GM18520 (cell line): ENCODE measurements at regions not wholly inside any gene's neighbourhood (a gene's known extent, or its start where the extent isn't known, plus 50 kb on each side); places are given as distances from the start of the nearest gene placed in this dataset.

ENCODE experiments used
- ATAC-seq: cut with Tn5 transposase; IDR thresholded peaks from one replicate; pipeline ENCODE4 v1.9.1; 2021; ENCODE audit not compliant: unreplicated experiment

DNA sequence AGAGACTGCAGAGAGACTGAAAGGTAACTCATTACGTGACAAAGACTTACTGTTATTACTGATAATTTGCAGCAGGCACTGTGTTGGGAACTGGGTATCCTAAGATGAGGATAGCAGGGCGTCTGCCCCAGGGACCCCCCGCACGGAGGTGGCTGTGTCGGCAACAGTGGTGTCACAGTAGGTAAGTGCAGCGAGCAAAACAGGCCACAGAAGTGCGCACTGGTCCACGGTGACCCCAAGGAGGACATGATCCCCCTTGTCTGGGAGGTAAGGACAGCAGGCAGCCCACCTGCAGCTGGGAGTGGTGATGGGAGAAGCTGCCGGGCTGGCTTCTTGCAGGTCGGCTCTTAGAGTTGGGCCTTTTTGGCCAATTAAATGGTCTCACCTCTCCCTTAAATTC lies 82.9 kb downstream of the FAM43A start:
- no peak for ATAC-seq

GRCh38 chr3:194769020-194769643 lies 83.4 kb downstream of the FAM43A start:
- peak; percentile 83 for ATAC-seq

DNA sequence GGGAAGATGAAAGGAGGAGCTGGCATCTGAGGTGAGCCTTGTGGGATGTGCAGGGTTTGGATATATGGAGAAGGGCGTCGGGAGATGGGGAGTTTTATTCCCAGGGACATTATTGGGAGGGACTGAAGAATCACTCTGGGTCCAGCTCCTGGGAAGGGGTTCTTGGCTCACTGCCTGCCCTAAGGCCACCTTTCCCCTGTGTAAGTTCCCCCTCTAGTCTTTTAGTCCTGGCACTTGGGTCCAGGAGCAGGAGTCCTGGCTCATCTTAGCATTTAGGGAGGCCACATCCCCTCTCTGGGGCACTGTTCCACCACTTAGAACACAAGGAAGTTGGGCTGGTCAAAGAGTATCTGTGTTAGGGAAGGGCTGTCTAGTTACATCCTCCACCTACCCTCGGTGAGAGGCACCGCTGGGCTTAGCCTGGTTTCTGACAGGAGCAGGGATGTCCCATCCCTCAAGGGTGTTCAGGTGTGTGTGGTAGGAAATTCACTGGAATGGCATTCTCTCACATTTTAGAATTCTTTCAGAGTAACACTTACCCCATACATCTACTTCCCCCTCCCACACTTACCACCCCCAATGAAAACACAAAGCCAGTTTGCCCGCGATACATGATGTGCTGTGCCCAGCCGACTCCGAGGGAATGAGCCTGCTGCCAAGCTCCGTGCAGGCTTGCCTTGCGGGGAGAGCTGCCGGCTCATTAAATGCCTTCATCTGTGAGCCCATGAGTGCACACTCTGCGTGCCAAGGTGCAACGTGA lies 86.7 kb downstream of the FAM43A start:
- no peak for ATAC-seq

DNA sequence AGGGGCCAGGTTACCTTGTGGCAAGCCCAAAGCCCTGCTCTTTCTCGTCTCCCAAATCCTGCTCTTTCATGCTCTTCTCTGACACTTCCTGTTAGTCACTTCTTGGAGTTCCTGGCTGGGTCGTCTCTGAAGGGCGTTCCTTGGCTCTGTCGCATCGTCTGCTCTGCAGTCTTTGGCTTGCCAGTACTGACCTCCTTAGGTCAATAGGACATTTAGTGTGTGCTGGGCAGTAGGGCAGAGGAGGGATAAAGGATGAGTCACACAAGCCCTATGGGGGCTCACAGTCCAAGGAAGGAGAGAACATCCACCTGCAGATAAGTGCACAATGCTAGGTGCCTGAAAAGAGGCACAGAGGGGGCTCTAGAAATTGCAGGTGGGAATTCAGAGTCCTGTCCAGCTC lies 87.5 kb downstream of the FAM43A start:
- ATAC-seq: no peak

- no peak for ATAC-seq
These were observed 88.2 kb downstream of the FAM43A start for GRCh38 chr3:194773771-194774455.

DNA sequence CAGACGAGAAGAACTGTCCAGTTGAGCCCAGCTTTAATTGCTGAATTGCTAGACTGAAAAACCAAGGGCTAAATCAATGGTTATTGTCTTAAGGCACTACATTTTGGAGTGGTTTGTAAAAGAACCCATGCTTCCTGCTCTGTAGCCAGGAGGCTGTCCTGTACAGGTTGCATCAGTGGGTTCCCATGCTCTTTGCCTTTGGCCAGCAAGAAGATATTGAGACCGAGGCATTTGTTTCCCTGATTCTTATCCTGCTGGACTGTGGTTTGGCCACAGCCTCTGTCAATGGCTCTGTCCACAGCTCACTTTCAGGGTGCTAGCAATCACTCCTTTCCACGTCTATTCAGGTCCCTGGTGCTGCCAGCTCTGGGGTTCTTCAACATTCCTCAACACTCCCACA lies 89.6 kb downstream of the FAM43A start:
- no peak for ATAC-seq

GRCh38 chr3:194775731-194776130 lies 90.0 kb downstream of the FAM43A start:
- ATAC-seq: no peak

GRCh38 chr3:194777729-194778128 lies 92.0 kb downstream of the FAM43A start:
- no peak for ATAC-seq

- no peak for ATAC-seq
These were observed 94.1 kb downstream of the FAM43A start for GRCh38 chr3:194779729-194780224.

DNA sequence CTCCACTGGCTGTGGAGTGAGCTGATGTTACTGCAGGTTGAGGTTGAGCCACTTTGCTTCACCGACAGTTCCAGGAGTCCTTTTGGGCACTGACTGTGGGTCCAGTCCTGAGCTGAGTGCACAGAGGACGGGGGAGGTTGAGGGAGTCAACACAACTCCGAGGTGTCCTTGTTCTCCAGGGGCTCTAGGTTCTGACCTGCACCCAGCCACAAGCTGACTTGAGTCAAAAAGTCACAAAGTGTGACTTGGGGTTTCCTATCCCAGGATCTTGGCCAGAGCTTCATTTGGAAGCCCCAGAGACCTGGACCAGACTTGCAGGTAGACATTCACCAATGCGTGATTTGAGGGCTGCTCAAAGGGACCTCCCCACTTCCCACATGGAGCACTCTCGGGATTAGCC lies 95.0 kb downstream of the FAM43A start:
- no peak for ATAC-seq

GRCh38 chr3:194781617-194782016 lies 95.9 kb downstream of the FAM43A start:
- no peak for ATAC-seq

- no peak for ATAC-seq
These were observed 97.2 kb downstream of the FAM43A start for GRCh38 chr3:194782698-194783404.

- no peak for ATAC-seq
These were observed 98.7 kb downstream of the FAM43A start for GRCh38 chr3:194784361-194784760.

DNA sequence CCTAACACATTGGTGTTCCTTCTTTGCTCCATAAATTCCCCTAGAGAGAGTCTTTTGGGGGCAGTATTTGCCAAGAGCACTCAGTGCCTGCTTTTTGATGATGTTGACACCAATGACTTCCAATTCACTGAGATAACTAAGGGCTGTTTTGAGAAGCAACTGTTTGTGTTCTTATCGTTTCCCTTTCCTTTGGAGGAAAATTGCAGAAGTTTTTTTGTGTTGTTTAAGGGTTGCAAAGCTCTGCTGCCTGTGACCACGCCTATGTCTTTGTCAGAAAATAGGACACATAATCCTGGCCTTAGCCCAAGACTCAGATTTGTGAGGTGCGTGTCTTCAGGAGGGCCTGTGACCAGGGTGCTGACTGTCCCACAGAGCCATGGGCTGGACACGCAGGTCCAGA lies 99.6 kb downstream of the FAM43A start:
- ATAC-seq: no peak

DNA sequence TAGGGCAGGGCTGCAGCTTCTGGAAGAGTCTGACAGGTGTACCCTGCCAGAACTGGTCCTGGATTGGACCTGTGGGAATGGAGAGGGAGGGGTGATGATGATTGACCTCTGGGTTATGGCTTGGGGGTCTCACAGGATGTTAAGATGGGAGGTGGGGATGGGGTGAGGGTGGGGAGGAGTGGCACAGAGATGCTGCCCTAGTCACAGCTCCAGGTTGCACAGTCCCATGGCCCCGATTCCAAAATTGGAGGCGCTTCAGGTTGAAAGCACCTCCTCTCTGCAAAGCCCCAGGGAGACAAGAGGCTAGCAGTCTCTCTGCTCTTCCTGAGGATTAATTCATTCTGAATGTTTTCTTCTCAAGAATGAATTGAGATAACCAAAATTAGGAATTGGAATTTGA lies 101.4 kb downstream of the FAM43A start:
- ATAC-seq: no peak

GRCh38 chr3:194787650-194788049 lies 102.0 kb downstream of the FAM43A start:
- ATAC-seq: no peak

- ATAC-seq: no peak
These were observed 106.7 kb downstream of the FAM43A start for GRCh38 chr3:194792368-194792767.

GRCh38 chr3:194797555-194798250 lies 112.0 kb downstream of the FAM43A start:
- ATAC-seq: no peak

DNA sequence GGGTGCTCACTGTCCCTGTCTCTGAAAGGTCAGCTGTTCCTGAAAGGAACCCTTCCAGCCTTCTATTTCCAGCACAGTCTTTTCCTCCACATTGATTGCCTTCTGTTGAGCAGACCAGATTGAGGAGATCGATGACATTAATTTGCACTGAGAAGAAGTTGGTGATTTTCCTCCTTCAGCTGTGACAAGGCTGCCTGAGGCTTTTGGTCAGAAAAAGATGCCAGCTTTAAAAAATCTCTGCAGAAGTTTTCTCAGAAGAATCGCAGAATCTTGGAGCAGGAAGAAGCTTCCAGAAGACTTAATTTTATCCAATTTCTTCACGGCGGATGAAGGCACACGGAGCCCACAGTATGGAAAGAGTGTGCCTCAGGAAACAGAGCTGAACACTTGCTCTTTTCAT lies 112.8 kb downstream of the FAM43A start:
- no peak for ATAC-seq

DNA sequence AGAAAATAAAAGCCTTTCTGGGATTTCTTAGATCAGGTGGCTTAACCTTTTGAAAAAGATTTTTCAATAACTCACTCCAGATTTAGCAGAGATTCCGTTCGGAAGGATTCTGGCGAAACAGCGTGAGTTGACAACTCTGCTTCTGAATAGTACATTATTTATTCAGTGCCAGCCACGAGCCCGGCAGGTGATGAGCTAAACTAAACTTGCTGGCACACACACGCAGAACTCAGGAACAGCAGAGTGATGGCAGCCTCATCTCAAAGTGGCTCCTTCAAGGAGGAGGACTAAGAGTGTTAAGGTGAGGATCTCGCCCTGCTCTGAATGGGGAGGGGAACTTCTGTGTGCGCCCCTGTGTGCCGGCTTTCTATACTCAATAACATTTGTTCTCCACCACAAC lies 114.3 kb downstream of the FAM43A start:
- ATAC-seq: no peak
